ENCODE measurements at regions not wholly inside any gene's neighbourhood (a gene's known extent, or its start where the extent isn't known, plus 50 kb on each side); places are given as distances from the start of the nearest gene placed in this dataset.

DNA sequence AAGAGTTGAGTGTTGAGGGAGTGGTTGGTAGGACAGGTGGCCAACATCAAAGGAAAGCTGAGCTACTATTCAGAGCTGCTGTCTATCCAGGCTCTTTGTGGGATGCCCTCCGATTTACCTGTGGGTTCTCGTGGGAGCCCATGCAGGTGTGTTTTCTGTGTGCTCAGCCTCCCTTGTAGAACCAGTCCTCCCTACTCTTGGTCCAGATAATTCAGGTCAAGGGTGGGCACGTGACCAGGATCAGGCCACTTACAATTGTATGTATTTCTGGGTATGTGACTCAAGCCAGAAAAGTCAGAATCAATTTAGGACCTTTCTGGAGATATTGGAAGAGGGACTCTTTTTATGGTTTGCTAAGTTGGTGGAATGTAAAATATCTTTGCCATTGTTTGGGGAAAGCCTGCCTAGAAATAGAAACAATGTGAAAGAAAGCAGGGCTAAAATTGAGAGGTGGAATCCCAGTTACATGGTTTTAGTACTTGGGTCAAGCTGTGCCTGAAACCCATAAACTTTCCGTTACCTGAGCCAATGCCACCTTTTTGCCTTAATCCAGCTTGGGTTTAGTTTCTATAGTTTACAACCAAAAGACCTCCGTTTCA is 93.2 kb downstream of the PDCL3 start:
- H3K4me3 ChIP-seq (ENCODE audit: low read depth, low read length) = no peak overlapping the region
- in situ Hi-C loops (cut with HindIII; ENCODE audit: low sequenced_read_pairs) = no loop called here
- DNase-seq (ENCODE audit: low read depth, low spot score) = no peak
- TF ChIP-seq, protein P1, sequence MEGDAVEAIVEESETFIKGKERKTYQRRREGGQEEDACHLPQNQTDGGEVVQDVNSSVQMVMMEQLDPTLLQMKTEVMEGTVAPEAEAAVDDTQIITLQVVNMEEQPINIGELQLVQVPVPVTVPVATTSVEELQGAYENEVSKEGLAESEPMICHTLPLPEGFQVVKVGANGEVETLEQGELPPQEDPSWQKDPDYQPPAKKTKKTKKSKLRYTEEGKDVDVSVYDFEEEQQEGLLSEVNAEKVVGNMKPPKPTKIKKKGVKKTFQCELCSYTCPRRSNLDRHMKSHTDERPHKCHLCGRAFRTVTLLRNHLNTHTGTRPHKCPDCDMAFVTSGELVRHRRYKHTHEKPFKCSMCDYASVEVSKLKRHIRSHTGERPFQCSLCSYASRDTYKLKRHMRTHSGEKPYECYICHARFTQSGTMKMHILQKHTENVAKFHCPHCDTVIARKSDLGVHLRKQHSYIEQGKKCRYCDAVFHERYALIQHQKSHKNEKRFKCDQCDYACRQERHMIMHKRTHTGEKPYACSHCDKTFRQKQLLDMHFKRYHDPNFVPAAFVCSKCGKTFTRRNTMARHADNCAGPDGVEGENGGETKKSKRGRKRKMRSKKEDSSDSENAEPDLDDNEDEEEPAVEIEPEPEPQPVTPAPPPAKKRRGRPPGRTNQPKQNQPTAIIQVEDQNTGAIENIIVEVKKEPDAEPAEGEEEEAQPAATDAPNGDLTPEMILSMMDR (IDR thresholded peaks at IDR 0.05; ENCODE audit: low read depth, low read length) = no peak

GRCh38 chr2:100658017-100658416 is 95.2 kb downstream of the PDCL3 start:
- DNase-seq (ENCODE audit: low read depth, low spot score) = no peak
- TF ChIP-seq, protein P1 (IDR thresholded peaks at IDR 0.05; ENCODE audit: low read depth, low read length) = no peak
- no peak overlapping the region for H3K4me3 ChIP-seq (ENCODE audit: low read depth, low read length)
- in situ Hi-C loops (cut with HindIII; ENCODE audit: low sequenced_read_pairs) = no loop called here

DNA sequence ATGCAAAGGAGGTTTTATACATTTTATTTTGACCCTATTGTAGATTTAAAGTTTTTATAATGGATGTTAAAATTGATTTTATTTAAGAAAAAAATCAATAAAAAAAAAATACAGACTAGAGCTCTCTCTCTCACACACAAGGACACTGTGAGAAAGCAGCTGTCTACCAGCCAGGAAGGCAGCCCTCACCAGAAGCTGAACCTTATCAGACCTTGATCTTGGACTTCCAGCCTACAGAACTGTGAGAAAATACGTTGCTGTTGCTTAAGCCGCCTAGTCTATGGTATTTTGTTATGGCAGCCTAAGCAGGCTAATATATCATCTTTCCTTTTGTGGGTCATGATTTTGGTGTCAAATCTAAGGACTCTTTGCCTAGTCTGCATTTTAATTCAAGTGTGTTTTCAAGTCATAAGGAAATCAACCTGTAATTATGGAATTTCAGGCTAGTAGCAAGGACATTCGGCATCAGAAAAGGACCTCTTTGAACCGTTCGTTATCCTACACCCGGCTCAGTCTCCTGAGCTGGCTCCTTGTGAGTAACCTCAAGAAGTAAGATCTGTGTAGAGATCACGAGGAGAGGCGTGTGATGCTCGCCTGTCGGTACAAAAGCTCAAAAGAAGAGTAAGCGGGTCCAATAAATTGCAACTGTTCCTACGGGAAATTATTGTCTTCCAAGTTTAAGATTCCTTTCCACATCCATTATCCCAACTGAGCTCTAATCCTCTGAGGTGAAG is 98.2 kb downstream of the PDCL3 start:
- in situ Hi-C loops (cut with HindIII; ENCODE audit: low sequenced_read_pairs) = no loop called here
- TF ChIP-seq, protein P1 (IDR thresholded peaks at IDR 0.05; ENCODE audit: low read depth, low read length) = no peak
- no peak overlapping the region for H3K4me3 ChIP-seq (ENCODE audit: low read depth, low read length)
- DNase-seq (ENCODE audit: low read depth, low spot score) = no peak

DNA sequence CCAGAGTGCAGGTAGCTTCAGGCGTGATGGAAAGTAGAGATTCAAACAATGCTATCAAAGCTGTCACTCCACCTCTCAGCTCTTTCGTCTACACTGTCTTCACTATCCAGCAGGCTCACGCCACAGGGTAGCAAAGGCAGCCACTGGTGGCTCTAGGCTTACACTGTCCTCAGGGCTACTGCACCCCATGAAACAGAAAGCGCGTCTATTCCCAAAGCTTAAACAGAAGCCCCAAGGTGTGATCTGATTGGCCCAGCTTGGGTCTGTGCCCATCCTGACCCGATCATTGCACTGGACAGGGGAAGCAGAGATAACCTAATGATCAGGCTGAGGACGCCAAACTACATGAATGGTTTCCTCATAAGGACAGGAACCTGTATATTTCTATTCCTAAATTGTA is 100.1 kb downstream of the PDCL3 start:
- H3K4me3 ChIP-seq (ENCODE audit: low read depth, low read length) = no peak overlapping the region
- TF ChIP-seq, protein P1 (IDR thresholded peaks at IDR 0.05; ENCODE audit: low read depth, low read length) = no peak
- no peak for DNase-seq (ENCODE audit: low read depth, low spot score)
- in situ Hi-C loops (cut with HindIII; ENCODE audit: low sequenced_read_pairs) = no loop called here

DNA sequence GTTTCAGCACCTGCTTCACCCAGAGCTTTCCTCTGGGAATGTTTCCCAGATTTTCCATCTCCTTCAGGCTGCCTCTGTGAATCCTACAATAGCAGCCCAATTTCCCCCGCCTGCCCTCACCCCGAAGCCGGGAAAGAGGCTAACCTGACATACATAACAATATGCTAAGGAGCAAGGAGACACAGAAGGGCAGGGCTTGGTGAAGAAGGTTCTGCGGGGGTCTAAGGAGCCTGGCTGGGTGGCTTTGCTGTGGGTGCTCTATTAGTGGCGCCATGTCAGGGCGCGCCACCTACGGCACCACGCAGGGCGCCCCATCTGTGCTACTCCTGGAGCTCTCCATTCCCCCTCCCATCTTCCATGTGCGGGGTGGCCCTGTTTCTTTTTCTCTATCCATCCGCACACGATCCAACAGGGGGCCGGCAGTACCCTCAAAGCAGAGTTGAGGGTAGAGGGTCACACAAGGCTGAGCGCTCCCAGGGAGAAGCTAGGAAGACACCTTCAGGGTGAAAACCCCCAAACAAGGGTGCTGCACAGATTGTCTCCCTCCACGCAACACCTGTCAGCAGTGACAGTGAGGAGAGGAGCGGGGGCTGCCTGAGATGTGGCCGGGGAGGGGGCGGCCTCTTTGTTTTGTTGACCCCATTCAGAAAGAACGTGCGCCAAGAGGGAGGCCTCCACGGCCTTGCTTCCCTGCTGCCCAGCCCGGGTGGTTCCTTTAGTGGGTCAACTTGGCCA is 101.4 kb downstream of the PDCL3 start:
- TF ChIP-seq, protein P1 (IDR thresholded peaks at IDR 0.05; ENCODE audit: low read depth, low read length) = no peak
- in situ Hi-C loops (cut with HindIII; ENCODE audit: low sequenced_read_pairs) = no loop called here
- DNase-seq (ENCODE audit: low read depth, low spot score) = no peak
- no peak overlapping the region for H3K4me3 ChIP-seq (ENCODE audit: low read depth, low read length)

DNA sequence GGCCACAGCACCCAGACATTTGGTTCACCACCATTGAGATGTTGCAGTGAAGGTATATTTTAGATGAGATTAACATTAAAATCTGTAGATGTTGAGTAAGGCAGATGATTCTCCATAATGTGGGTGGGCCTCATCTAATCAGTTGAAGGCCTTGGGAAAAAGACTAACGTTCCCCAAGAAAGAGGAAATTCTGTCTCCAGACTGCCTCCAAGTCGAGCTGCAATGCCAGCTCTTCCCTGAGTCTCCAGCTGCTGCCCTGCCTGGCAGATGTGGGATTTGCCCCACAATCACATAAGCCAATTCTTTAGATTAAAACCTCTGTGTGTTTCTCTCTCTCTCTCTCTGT is 101.9 kb downstream of the PDCL3 start:
- in situ Hi-C loops (cut with HindIII; ENCODE audit: low sequenced_read_pairs) = no loop called here
- TF ChIP-seq, protein P1 (IDR thresholded peaks at IDR 0.05; ENCODE audit: low read depth, low read length) = no peak

More for the DNA sequence above, 101.9 kb downstream of the PDCL3 start:
- DNase-seq (ENCODE audit: low read depth, low spot score) = no peak
- H3K4me3 ChIP-seq (ENCODE audit: low read depth, low read length) = no peak overlapping the region

Measured in astrocyte of the spinal cord (primary cell).